Stomach smooth muscle (tissue), 2 donors: ENCODE measurements at regions not wholly inside any gene's neighbourhood (a gene's known extent, or its start where the extent isn't known, plus 50 kb on each side); places are given as distances from the start of the nearest gene placed in this dataset.

Experiments used
- H3K27ac ChIP-seq: one replicate; pipeline ENCODE4 v1.7.0; 2013; ENCODE audit warnings: mild to moderate bottlenecking, low read length, inconsistent platforms
- H3K27me3 ChIP-seq, 2 donors: one replicate each; pipeline ENCODE4 v1.7.0; 2013; ENCODE audit warnings: low read length in 2 of 2; ENCODE audit not compliant: insufficient read depth in 2 of 2, control insufficient read depth in 1 of 2
- H3K36me3 ChIP-seq, 2 donors: one replicate each; pipeline ENCODE4 v1.7.0; 2013; ENCODE audit warnings: low read length in 2 of 2; ENCODE audit not compliant: control insufficient read depth in 2 of 2, insufficient read depth in 2 of 2
- H3K4me1 ChIP-seq: one replicate; pipeline ENCODE4 v1.7.0; 2013; ENCODE audit warnings: low read length; ENCODE audit not compliant: control insufficient read depth, insufficient read depth
- H3K4me3 ChIP-seq, 2 donors: one replicate each; pipeline ENCODE4 v1.7.0; 2013; ENCODE audit warnings: low read length in 2 of 2
- H3K9ac ChIP-seq, 2 donors: one replicate each; pipeline ENCODE4 v1.7.0; 2013; ENCODE audit warnings: low read length in 2 of 2, mild to moderate bottlenecking in 1 of 2
- H3K9me3 ChIP-seq, 2 donors: one replicate each; pipeline ENCODE4 v1.7.0; 2013; ENCODE audit warnings: low read length in 2 of 2; ENCODE audit not compliant: control insufficient read depth in 2 of 2
- donor health status: healthy.
- donor health status: Pancreatic carcinoma.

DNA sequence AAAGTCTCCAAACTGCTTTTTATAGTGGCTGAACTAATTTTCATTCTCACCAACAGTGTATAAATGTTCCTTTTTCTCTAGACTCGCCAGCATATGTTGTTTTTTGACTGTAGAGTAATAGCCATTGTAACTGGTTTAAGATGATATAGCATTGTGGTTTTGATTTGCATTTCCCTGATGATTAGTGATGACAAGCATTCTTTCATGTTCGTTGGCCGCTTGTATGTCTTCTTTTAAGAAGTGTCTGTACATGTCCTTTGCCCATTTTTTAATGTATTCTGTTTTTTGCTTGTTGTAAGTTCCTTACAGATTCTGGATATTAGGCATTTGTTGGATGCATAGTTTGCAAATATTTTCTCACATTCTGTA lies 404.9 kb downstream of the FLRT2 start:
- H3K9ac ChIP-seq: peak overlapping the region in 1 of 2 donors; percentile 15
- no peak overlapping the region for H3K27ac ChIP-seq
- H3K4me3 ChIP-seq: peak overlapping the region; percentile 30 to 31
- H3K36me3 ChIP-seq: no peaks in the 10 kb centered on the region
- no peaks in the 10 kb centered on the region for H3K27me3 ChIP-seq
- H3K9me3 ChIP-seq: peaks cover 5 to 6% of the 10 kb centered on the region in 2 donors
- H3K4me1 ChIP-seq: no peaks in the 10 kb centered on the region

DNA sequence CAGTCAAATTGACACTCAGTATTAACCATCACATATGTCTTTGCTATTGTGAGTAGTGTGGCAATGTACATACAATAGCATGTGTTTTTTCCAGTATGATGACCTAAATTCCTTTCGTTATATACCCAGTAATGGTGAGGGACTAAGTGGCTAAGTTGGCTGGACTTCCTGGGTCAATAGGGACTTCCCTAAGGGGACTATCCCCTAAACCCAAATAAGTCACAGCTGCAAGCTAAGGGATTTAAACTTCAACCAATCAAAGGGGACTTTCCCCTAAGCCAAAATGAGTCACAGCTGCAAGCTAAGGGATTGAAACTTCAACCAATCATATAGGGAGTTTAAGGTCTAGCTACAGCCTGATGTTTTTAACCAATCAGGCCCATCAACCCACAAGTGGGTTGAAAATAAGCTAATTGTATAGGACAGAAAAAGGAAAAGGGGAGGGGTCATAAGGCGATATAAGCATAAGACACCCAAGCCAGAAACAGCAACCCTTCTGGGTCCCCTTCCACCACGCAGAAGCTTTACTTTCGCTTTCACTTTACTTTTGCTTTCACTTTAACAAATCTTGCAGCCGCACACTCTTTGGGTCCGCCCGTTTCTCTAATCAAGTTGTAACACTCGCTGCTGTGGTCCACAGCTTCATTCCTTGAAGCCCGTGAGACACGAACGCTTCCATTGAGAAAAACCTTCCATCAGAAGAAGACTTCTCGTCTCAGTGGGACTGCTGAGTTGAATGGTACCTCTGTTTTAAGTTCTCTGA lies 404.4 kb downstream of the FLRT2 start:
- Histone ChIP-seq H3K36me3 (no peaks in the 10 kb centered on the region), H3K4me3 (peak overlapping the region; percentile 30 to 31), H3K9ac (peak overlapping the region in 1 of 2 donors; percentile 15)

DNA sequence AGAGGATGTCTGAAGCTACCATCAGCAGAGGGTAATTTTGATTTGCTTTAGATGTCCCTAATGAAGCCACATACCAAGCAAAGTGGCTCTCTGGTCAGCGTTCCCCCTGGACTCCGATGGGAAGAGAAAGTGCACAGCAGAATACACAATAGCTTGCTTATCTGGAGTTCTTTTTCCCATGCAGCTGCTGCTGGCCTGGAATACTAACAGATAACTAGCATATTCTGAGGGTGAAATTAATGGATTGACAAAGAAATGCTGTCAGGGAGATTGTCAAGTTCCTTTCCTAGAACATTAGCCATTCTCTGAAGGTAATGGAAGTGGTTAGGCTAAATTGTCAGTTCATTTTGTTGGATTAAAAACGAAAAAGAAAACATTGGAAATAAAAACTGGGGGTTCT lies 391.3 kb downstream of the FLRT2 start:
- H3K4me3 ChIP-seq: no peak overlapping the region
- no peak overlapping the region for H3K9ac ChIP-seq
- H3K36me3 ChIP-seq: no peaks in the 10 kb centered on the region
- H3K4me1 ChIP-seq: no peaks in the 10 kb centered on the region
- no peaks in the 10 kb centered on the region for H3K27me3 ChIP-seq
- H3K27ac ChIP-seq: no peak overlapping the region
- H3K9me3 ChIP-seq: no peaks in the 10 kb centered on the region

More for the DNA sequence above, 404.4 kb downstream of the FLRT2 start:
- Histone ChIP-seq H3K27ac (no peak overlapping the region), H3K27me3 (no peaks in the 10 kb centered on the region), H3K4me1 (no peaks in the 10 kb centered on the region), H3K9me3 (peaks cover 5 to 6% of the 10 kb centered on the region in 2 donors)

DNA sequence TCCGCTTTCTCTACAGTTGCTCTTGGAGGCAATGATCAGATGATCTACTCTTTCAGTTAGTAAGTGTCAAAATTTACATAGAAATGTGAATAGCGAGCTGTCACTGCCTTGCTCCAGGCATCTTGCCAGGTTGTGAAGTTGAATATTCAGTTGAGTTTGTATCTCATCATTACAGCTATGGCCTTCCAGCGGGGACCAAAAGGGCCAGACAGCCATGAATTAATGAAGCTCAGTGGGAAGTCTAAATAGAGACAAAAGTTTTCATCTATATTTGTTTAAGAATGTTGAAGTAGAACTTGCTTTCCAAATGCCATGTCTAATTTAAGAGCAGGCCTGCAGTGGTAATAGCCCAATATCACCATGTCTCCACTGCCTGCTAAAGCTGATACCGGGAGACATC lies 387.8 kb downstream of the FLRT2 start:
- Histone ChIP-seq H3K9ac (no peak overlapping the region), H3K36me3 (no peaks in the 10 kb centered on the region), H3K4me3 (no peak overlapping the region), H3K9me3 (no peaks in the 10 kb centered on the region), H3K4me1 (no peaks in the 10 kb centered on the region), H3K27ac (no peak overlapping the region), H3K27me3 (no peaks in the 10 kb centered on the region)

DNA sequence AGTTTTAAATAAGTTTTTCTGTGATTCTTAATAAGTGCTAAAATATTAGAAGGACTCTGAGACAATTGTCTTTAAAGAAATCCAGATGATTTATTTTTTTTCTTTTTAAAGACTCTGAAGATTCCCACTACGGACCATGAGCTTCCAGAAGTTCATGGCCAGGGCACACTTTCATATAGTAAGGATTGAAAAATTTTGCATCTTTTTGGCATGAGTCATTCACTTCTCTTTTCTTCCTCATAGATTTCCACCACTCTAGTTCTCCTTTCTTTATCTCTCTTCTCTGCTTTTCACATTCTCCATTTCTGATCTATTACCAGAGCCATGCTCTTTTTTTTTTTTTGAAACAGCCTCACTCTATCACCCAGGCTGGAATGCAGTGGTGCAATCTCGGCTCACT lies 385.8 kb downstream of the FLRT2 start:
- H3K4me1 ChIP-seq: no peaks in the 10 kb centered on the region
- H3K9me3 ChIP-seq: no peaks in the 10 kb centered on the region
- no peak overlapping the region for H3K27ac ChIP-seq
- H3K9ac ChIP-seq: no peak overlapping the region
- no peaks in the 10 kb centered on the region for H3K36me3 ChIP-seq
- no peak overlapping the region for H3K4me3 ChIP-seq
- no peaks in the 10 kb centered on the region for H3K27me3 ChIP-seq

DNA sequence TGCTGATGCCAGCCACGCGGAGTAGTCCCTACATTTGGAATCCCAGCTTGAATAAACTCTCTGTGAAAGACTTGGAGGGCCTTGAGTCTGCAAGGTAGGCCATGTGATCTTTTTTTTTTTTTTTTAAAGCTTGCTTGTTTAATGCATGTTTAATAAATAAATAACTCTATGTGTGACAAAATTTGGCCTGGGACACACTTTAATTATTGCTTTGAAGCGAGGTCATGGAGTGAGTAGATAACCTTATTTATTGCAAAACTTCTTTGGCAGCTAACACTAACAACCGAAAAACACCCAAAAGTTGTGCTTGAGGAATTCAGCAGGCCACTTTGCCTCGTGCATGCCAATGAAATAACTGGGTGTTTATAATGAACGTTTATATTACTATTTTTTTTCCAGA lies 382.2 kb downstream of the FLRT2 start:
- H3K4me3 ChIP-seq: no peak overlapping the region
- no peaks in the 10 kb centered on the region for H3K9me3 ChIP-seq
- no peak overlapping the region for H3K27ac ChIP-seq
- no peaks in the 10 kb centered on the region for H3K4me1 ChIP-seq
- H3K9ac ChIP-seq: no peak overlapping the region
- H3K27me3 ChIP-seq: no peaks in the 10 kb centered on the region
- no peaks in the 10 kb centered on the region for H3K36me3 ChIP-seq

DNA sequence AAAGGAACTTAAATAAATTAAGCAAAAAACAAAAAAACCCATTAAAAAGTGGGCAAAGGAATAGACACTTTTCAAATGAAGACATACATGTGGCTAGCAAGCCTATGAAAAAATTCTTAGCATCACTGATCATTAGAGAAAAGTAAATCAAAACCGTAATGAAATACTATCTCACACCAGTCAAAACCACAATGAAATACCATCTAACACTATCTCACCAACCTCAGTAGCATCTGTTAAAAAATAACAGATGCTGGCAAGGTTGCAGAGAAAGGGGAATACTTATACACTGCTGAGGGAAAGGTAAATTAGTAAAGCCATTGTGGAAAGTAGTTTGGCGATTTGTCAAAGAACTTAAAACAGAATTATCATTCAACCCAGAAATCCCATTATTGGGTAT lies 381.1 kb downstream of the FLRT2 start:
- no peaks in the 10 kb centered on the region for H3K4me1 ChIP-seq
- H3K9ac ChIP-seq: no peak overlapping the region
- no peaks in the 10 kb centered on the region for H3K27me3 ChIP-seq
- H3K4me3 ChIP-seq: no peak overlapping the region
- H3K27ac ChIP-seq: no peak overlapping the region
- no peaks in the 10 kb centered on the region for H3K9me3 ChIP-seq
- H3K36me3 ChIP-seq: no peaks in the 10 kb centered on the region

DNA sequence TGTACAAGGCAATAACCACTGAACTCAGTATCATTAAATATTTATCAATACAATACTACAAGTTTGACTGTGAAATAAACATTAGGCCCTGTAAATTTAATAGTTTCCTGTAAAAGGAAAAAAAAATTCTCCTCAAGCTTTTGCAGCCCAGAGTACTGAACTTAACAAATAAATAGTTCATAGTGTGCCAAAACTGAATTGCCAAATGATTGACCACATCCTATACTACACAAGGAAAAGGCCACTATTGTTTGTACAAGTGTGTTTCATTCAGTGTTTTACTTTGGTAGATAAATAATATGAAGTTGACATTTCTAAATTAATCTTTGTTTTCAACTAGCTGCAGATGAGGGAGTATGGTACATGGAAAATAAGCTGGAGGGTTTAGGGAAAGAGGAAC lies 379.6 kb downstream of the FLRT2 start:
- Histone ChIP-seq H3K4me1 (no peaks in the 10 kb centered on the region), H3K9ac (no peak overlapping the region), H3K4me3 (no peak overlapping the region), H3K36me3 (no peaks in the 10 kb centered on the region), H3K27me3 (no peaks in the 10 kb centered on the region), H3K9me3 (no peaks in the 10 kb centered on the region), H3K27ac (no peak overlapping the region)

DNA sequence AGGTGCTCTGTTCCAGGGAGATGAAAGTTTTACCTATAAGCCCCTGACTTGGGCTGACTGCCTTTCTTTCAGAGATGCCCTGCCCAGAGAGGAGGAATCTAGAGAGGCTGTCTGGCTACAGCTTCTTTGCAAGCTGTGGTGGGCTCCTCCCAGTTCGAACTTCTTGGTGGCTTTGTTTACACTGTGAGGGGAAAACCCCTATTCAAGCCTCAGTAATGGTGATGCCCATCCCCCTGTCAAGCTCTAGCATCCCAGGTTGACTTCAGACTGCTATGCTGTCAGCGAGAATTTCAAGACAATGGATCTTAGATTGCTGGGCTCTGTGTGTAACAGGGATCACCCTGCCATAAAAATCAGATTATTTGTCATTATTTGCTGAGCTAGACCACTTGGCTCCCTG lies 377.6 kb downstream of the FLRT2 start:
- H3K9ac ChIP-seq: no peak overlapping the region
- no peaks in the 10 kb centered on the region for H3K9me3 ChIP-seq
- no peak overlapping the region for H3K27ac ChIP-seq
- H3K36me3 ChIP-seq: no peaks in the 10 kb centered on the region
- H3K4me1 ChIP-seq: no peaks in the 10 kb centered on the region
- H3K4me3 ChIP-seq: no peak overlapping the region
- no peaks in the 10 kb centered on the region for H3K27me3 ChIP-seq

DNA sequence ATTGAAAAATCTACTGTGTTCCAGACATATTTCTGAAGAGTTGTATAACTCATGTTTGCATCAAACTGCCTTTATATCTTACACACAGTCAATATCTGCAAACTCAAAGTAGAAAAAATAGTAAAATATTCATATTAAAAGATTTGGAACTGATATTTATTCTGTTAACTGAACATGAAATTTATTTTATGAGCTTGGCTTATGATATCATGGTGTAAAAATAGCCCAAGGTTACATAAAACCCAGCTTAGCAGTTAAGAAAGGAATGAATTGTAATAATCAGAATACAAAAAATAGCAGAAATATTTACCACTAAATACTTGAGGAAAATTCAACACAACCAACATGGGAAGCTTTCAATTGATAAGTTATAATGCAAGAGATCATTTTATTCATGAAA lies 367.9 kb downstream of the FLRT2 start:
- H3K27ac ChIP-seq: no peak overlapping the region
- H3K9me3 ChIP-seq: no peaks in the 10 kb centered on the region
- H3K27me3 ChIP-seq: no peaks in the 10 kb centered on the region
- H3K4me1 ChIP-seq: no peaks in the 10 kb centered on the region
- H3K36me3 ChIP-seq: no peaks in the 10 kb centered on the region
- H3K9ac ChIP-seq: no peak overlapping the region
- no peak overlapping the region for H3K4me3 ChIP-seq

DNA sequence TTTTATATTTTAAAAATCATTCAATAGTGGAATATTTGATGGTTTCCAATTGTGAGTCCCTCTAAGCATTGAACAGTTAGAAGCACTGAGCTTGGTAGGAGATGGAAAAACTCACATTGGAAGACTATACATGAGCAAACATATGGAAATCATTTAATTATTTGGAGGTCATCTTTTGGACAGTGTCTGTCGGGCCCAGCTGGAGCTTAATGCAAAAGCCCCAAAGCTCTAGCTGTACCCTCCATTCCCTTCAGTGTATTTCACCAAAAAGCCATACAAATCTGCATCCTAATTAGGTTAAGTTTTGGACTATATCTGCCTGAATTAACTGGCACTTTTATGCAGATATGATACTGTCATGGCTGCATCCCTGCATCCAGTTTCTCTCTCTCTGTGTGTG lies 365.7 kb downstream of the FLRT2 start:
- Histone ChIP-seq H3K4me3 (no peak overlapping the region), H3K9ac (no peak overlapping the region), H3K36me3 (no peaks in the 10 kb centered on the region), H3K9me3 (no peaks in the 10 kb centered on the region), H3K27ac (no peak overlapping the region), H3K4me1 (no peaks in the 10 kb centered on the region), H3K27me3 (no peaks in the 10 kb centered on the region)
